GM06990 (cell line): ENCODE measurements at regions not wholly inside any gene's neighbourhood (a gene's known extent, or its start where the extent isn't known, plus 50 kb on each side); places are given as distances from the start of the nearest gene placed in this dataset.

ENCODE experiments used
- DNase-seq: peaks from one replicate; pipeline ENCODE4 v3.0.0-alpha.2; 2011; ENCODE audit not compliant: insufficient read length; ENCODE audit errors: extremely low read depth
- H3K27me3 ChIP-seq: replicated peaks from 2 replicates; pipeline ENCODE4 v1.6.0; 2011; ENCODE audit warnings: low read length; ENCODE audit not compliant: control insufficient read depth, insufficient read depth
- H3K36me3 ChIP-seq: 2 replicates; pipeline ENCODE4 v1.5.1; 2011; ENCODE audit warnings: low read length; ENCODE audit not compliant: control insufficient read depth, insufficient read depth
- H3K4me3 ChIP-seq: replicated peaks from 2 replicates; pipeline ENCODE4 v1.5.1; 2011; ENCODE audit warnings: low read depth, mild to moderate bottlenecking, control low read depth, low read length
- TF ChIP-seq, protein P1 (sequence below): IDR thresholded peaks from 2 replicates; pipeline ENCODE4 v1.5.1; 2011; ENCODE audit warnings: low read length, control low read depth, mild to moderate bottlenecking, inconsistent platforms; ENCODE audit not compliant: insufficient read depth, poor library complexity, severe bottlenecking

DNA sequence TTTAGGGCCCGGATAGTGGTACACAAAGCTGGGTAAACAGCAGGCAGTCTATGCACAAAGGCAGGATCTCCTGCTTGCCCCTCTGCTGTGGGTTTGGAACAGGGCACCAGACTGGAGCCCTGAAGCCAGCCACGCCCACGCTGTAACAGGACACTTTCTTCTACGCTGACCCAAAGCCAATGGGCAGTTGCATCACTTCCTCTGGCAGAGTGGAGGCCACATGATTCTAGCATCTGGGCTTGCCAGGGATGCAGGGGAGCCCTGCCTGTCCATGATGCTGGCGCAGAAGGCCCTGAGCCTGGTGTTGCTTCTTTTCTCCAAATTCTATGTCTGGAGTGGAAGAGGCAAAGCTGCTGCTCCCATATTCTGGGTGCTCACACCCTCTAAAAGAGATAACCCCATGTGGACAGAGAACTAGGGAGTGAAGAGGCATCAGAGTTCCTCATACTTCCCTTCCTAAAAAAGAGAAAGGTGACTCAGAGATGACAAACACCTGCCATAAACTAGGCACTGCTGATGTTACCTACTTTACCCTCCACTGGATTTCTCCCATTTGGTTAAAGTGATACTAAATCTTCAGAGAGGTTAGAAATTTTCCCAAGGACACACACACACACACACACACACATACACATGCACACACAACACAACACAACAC is 260.3 kb upstream of the KLF4 start:
- TF ChIP-seq, protein P1, sequence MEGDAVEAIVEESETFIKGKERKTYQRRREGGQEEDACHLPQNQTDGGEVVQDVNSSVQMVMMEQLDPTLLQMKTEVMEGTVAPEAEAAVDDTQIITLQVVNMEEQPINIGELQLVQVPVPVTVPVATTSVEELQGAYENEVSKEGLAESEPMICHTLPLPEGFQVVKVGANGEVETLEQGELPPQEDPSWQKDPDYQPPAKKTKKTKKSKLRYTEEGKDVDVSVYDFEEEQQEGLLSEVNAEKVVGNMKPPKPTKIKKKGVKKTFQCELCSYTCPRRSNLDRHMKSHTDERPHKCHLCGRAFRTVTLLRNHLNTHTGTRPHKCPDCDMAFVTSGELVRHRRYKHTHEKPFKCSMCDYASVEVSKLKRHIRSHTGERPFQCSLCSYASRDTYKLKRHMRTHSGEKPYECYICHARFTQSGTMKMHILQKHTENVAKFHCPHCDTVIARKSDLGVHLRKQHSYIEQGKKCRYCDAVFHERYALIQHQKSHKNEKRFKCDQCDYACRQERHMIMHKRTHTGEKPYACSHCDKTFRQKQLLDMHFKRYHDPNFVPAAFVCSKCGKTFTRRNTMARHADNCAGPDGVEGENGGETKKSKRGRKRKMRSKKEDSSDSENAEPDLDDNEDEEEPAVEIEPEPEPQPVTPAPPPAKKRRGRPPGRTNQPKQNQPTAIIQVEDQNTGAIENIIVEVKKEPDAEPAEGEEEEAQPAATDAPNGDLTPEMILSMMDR: no peak
- no peak for DNase-seq
- H3K36me3 ChIP-seq: no peaks in the 10 kb centered on the region
- H3K27me3 ChIP-seq: no peaks in the 10 kb centered on the region
- no peak overlapping the region for H3K4me3 ChIP-seq

DNA sequence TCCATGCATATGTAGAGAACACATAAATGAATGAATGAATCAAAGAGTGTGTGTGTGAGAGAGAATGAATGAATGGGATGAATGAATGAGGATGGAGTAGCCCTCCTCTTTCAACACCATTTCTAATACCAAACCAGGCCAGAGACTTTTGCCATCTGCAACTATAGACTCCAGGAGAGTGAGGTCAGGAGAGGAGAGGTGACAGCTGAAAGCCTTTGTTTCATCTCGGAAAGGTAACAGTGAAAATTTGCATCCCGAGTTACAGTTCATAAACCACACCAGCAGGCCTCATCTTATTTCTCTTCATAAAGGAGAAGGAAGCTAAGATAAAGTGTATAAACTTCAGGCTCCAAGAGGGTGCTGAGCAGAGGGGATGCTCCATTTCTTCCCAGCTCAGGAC is 255.3 kb upstream of the KLF4 start:
- H3K4me3 ChIP-seq: no peak overlapping the region

DNA sequence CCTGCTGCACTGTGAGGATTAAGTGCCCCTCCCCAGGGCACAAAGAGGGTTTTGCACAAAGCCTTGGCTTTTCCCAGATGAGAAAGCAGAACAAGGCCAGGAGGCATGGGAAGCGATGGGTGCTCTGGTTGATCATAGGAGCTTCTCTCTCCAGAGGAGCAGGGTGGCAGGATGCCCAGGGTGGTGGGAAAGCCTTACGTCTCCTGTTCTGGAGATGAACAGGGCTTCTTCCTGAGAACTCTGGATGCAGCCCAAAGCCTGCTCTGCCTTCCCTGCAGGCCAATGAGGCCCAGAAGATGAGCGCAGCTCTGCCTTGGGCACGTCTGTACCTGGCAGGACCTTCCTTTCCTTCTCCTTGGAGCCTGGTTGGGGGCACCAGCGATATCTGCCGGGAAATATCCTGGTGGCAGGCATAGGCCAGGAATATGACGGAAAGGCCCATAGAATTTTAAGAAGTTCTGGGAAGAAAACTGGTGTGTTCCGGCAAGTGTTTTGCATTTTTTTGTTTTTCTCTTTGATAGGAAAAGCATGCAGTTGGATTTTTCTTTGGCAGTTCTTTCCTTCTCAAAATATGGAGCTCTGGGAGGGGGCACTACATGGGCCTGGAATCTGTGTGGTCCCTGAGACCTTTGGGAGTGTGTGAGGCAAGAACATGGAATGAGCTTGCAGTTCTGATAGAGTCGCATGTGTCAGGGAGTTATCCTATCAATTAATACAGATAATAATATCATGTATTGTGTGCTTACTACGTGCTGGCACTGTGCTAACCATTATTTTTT is 253.2 kb upstream of the KLF4 start:
- Histone ChIP-seq H3K27me3 (no peaks in the 10 kb centered on the region), H3K4me3 (no peak overlapping the region), H3K36me3 (no peaks in the 10 kb centered on the region)
- TF ChIP-seq, protein P1: no peak
- DNase-seq: no peak

More for the DNA sequence above, 255.3 kb upstream of the KLF4 start:
- Histone ChIP-seq H3K36me3 (no peaks in the 10 kb centered on the region), H3K27me3 (no peaks in the 10 kb centered on the region)
- no peak for DNase-seq
- TF ChIP-seq, protein P1: no peak

DNA sequence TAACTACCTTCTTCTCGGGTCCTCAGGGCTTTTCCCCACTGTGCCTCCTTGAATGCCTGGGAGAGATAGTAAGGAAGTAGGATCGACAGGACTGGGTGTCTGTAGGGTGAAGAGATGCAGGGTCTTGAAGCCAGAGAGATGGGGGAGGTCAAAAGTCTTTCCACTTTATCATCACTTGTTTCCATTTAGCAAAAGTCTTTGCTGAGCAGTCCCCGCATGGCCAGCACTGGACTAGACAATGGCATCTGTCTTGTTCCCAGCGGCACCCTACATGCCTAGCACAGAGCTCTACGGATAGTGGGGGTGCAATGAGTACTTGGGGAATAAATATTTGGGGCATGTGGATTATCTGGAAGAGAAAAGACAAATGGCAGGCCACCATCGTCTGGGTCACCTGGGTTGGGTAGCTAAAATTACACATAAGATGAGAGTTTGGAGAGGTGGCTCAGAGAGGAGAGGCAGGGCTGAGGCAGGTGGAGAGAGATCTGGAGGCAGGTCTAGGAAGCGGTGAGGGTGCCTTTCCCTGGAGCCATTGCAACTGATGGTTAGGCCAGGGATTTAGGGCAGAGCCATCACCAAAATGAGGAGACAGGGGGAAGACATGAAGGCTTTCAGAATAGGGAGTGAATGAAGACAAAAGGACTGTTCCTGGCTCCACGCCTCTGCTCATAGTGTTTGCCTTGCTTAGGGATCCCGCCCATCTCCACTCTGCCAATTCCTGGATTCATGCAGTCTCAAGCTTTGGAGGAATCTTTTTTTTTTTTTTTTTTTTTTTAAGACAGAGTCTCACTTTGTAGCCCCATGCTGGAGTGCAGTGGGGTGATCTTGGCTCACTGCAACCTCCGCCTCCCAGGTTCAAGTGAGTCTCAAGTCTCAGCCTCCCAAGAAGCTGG is 250.8 kb upstream of the KLF4 start:
- DNase-seq: no peak
- TF ChIP-seq, protein P1: no peak
- no peak overlapping the region for H3K4me3 ChIP-seq
- H3K36me3 ChIP-seq: no peaks in the 10 kb centered on the region
- H3K27me3 ChIP-seq: no peaks in the 10 kb centered on the region

DNA sequence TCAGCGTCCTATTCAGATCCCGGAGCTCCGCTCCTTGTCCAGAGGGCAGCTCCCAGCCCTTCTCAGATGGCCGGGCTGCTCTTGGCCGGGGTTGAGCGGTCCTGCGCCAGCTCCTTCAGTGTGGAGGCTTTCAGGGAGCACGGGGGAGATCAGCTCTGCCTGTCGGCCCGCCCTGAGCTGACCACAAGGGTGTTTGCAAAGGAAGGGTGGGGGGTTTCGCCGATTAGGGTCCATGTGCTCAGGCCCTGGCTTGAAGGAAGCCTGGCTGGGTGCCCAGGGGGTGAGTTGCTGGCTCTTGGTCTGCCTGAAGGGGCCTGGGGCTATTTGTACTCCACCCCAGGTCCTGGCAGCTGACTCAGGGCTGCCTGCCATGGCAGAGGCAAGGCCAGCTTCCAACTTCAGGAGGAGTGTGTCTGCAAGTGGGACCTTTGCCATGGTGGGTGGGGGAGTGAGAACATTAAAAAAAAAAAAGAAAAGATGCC is 250.1 kb upstream of the KLF4 start:
- DNase-seq: no peak
- H3K4me3 ChIP-seq: no peak overlapping the region
- no peaks in the 10 kb centered on the region for H3K36me3 ChIP-seq
- TF ChIP-seq, protein P1: no peak
- H3K27me3 ChIP-seq: no peaks in the 10 kb centered on the region
